Kidney (tissue), 13 donors: ENCODE measurements at regions not wholly inside any gene's neighbourhood (a gene's known extent, or its start where the extent isn't known, plus 50 kb on each side); places are given as distances from the start of the nearest gene placed in this dataset.
A peak's percentile ranks its signal among the peaks of the same experiment; 100 is the strongest.

Experiments
- DNase-seq, 5 donors: peaks; one replicate each; pipeline ENCODE4 v3.0.0-alpha.2; 2013 to 2020
- FAIRE-seq: peaks from 2 replicates; lab custom pipeline; 2012; peaks lifted over from hg19 to GRCh38; lab: Jason Lieb, UNC
- H3K27ac ChIP-seq, 2 donors: one replicate each; pipeline ENCODE4 v1.7.0; 2013; ENCODE audit warnings: low read depth in 2 of 2, low read length in 2 of 2, inconsistent platforms in 1 of 2
- H3K27me3 ChIP-seq: one replicate; pipeline ENCODE4 v1.7.1; 2013; ENCODE audit warnings: low read length, inconsistent platforms; ENCODE audit not compliant: control insufficient read depth, insufficient read depth
- H3K36me3 ChIP-seq, 3 donors: one replicate each; pipeline versions ENCODE4 v1.7.0 to v1.7.1; 2013; ENCODE audit warnings: low read length in 3 of 3, control low read depth in 1 of 3, inconsistent platforms in 1 of 3; ENCODE audit not compliant: insufficient read depth in 3 of 3, control insufficient read depth in 2 of 3
- H3K4me1 ChIP-seq, 3 donors: one replicate each; pipeline versions ENCODE4 v1.7.0 to v1.7.1; 2013; ENCODE audit warnings: low read length in 3 of 3, inconsistent platforms in 1 of 3, low read depth in 1 of 3; ENCODE audit not compliant: control insufficient read depth in 2 of 3, insufficient read depth in 2 of 3
- H3K4me3 ChIP-seq, 3 donors: one replicate each; pipeline versions ENCODE4 v1.7.0 to v1.8.1; 2013; ENCODE audit warnings: low read length in 3 of 3, control low read depth in 1 of 3, inconsistent platforms in 1 of 3
- H3K9ac ChIP-seq, 3 donors: one replicate each; pipeline versions ENCODE4 v1.7.0 to v1.7.1; 2013; ENCODE audit warnings: low read length in 3 of 3, control low read depth in 1 of 3, inconsistent platforms in 1 of 3
- H3K9me3 ChIP-seq, 3 donors: one replicate each; pipeline versions ENCODE4 v1.7.0 to v1.7.1; 2013; ENCODE audit warnings: low read length in 3 of 3, control low read depth in 1 of 3, inconsistent platforms in 1 of 3; ENCODE audit not compliant: control insufficient read depth in 2 of 3, insufficient read depth in 1 of 3
- intact Hi-C: fragments of 100-400 bp; cut with DNase I; formaldehyde crosslinking; loops from one replicate; pipeline ENCODE4 v1.11.1; 2022
- TF ChIP-seq, protein P1 (sequence below): IDR thresholded peaks from 3 replicates; pipeline ENCODE4 v1.5.1; 2012; ENCODE audit warnings: mild to moderate bottlenecking, moderate library complexity, borderline replicate concordance; ENCODE audit not compliant: insufficient read depth; ENCODE audit errors: extremely low read depth
- donor health status: control.
- donor health status: control.
- donor health status: control.
- donor health status: control.
- donor health status: control.
- donor health status: DM: yes; HTN: yes; CAD: no.
- donor health status: Normal renal cell carcinoma (clear cell type).

DNA sequence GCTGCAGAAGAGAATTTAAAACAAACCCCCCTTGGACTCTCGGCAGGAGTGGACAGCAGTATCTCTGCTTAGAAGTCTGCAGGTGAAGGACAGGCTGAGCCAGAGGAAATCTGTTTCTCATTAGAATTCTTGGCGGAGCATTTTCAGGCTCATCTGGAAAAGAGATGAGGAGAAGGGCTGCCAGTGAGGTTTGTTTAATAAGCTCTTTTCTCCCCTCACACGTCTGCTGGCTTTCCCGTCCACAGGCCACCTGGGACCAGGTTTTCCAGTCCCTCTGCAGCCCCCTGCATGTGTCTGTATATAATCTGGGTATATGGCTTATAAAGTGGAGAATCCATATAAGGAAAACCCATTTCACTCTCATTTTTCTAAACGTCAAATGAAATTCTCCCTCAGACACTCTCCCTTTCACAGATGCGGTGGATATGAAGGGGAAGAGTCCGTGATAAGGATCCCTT lies 155.4 kb upstream of the TPM1 start:
- no peaks in the 10 kb centered on the region for H3K27me3 ChIP-seq
- no peak overlapping the region for H3K4me3 ChIP-seq
- H3K36me3 ChIP-seq = no peaks in the 10 kb centered on the region
- H3K27ac ChIP-seq = no peak overlapping the region
- intact Hi-C loops = no loop called here
- no peak overlapping the region for H3K9ac ChIP-seq
- DNase-seq (no peak), FAIRE-seq (no peak)
- H3K4me1 ChIP-seq = peaks cover 0 to 4% (median 2%) of the 10 kb centered on the region in 3 donors
- TF ChIP-seq, protein P1, sequence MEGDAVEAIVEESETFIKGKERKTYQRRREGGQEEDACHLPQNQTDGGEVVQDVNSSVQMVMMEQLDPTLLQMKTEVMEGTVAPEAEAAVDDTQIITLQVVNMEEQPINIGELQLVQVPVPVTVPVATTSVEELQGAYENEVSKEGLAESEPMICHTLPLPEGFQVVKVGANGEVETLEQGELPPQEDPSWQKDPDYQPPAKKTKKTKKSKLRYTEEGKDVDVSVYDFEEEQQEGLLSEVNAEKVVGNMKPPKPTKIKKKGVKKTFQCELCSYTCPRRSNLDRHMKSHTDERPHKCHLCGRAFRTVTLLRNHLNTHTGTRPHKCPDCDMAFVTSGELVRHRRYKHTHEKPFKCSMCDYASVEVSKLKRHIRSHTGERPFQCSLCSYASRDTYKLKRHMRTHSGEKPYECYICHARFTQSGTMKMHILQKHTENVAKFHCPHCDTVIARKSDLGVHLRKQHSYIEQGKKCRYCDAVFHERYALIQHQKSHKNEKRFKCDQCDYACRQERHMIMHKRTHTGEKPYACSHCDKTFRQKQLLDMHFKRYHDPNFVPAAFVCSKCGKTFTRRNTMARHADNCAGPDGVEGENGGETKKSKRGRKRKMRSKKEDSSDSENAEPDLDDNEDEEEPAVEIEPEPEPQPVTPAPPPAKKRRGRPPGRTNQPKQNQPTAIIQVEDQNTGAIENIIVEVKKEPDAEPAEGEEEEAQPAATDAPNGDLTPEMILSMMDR = no peak
- H3K9me3 ChIP-seq = no peaks in the 10 kb centered on the region

DNA sequence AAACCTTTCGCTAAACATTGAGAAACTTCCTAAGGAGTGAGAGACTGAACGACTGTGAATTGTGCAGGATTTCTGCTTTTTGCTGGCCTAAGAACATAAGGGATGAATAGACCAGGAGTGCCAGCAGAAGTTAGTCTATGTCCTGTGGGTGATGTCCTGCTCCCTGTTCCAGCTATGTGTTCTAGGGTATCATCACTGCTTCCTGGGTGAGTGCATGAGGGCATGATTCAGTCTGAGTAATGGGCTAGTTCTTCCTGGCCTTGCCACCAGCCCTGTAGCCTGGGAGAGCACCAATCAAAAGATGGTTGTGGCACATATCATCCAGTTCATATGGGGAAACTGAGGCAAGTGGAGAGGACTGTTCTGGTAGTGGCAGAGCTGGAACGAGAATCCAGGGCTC lies 153.9 kb upstream of the TPM1 start:
- Histone ChIP-seq H3K27me3 (no peaks in the 10 kb centered on the region), H3K4me3 (no peak overlapping the region), H3K27ac (no peak overlapping the region), H3K9ac (no peak overlapping the region), H3K36me3 (no peaks in the 10 kb centered on the region), H3K9me3 (no peaks in the 10 kb centered on the region), H3K4me1 (peaks cover 0 to 4% (median 2%) of the 10 kb centered on the region in 3 donors)
- no peak for FAIRE-seq
- intact Hi-C loops = no loop called here
- no peak for DNase-seq
- TF ChIP-seq, protein P1 = no peak

DNA sequence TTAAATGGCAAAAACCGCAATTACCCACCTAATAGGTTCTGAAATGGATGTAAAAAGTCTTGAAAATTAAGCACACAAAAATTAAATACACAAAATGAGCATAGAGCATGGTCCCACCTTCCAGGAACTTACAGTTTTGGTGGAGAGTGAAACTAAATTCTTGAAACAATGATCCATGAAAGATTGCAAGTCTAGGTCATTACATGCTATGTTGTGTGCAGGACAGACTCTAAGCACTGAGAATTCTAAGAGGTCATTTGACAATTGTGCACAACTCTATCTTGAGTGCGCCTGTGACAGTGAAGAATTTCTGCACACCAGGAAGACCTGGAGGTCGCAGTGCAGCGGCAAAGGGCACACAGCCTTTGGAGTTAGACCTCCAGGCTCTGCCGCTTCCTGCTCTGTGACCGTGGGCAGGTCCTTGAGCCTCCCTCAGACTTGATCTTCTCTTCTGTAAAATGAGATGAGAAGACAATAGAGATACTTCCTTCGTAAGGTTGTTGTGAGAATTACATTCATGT lies 153.3 kb upstream of the TPM1 start:
- TF ChIP-seq, protein P1 = no peak
- FAIRE-seq = no peak
- Histone ChIP-seq H3K9me3 (no peaks in the 10 kb centered on the region), H3K27ac (no peak overlapping the region), H3K36me3 (no peaks in the 10 kb centered on the region), H3K4me1 (peaks cover 0 to 4% (median 2%) of the 10 kb centered on the region in 3 donors), H3K4me3 (no peak overlapping the region), H3K9ac (no peak overlapping the region), H3K27me3 (no peaks in the 10 kb centered on the region)
- intact Hi-C loops = no loop called here
- DNase-seq = peak in 1 of 5 donors; percentile 26
